ENCODE measurements at regions not wholly inside any gene's neighbourhood (a gene's known extent, or its start where the extent isn't known, plus 50 kb on each side); places are given as distances from the start of the nearest gene placed in this dataset.

- no peak for TF ChIP-seq ZNF281 (CRISPR knock-in tag; IDR thresholded peaks at IDR 0.05; ENCODE audit: borderline replicate concordance)
- TF ChIP-seq ZNF800 (CRISPR knock-in tag; IDR thresholded peaks at IDR 0.05): no peak
Observed at GRCh38 chr13:99041788-99042187, 63.9 kb upstream of the DOCK9 start.

Data from HepG2 (cell line).